ENCODE measurements at regions not wholly inside any gene's neighbourhood (a gene's known extent, or its start where the extent isn't known, plus 50 kb on each side); places are given as distances from the start of the nearest gene placed in this dataset.

- DNase-seq, result no peak
Observed at GRCh38 chrX:69362354-69362753, 141.8 kb upstream of the NALF2 start.

GRCh38 chrX:69361311-69361845 is 142.7 kb upstream of the NALF2 start:
- DNase-seq, result no peak

GRCh38 chrX:69357317-69357716 is 146.8 kb upstream of the NALF2 start:
- DNase-seq, result no peak

GRCh38 chrX:69324851-69325250 is 159.6 kb upstream of the PJA1 start:
- DNase-seq, result no peak

- DNase-seq, result no peak
Observed at GRCh38 chrX:69323786-69324720, 158.8 kb upstream of the PJA1 start.

- DNase-seq, result no peak
Observed at GRCh38 chrX:69321789-69322188, 156.5 kb upstream of the PJA1 start.

- no peak for DNase-seq
Observed at GRCh38 chrX:69321006-69321655, 155.9 kb upstream of the PJA1 start.

GRCh38 chrX:69320116-69320515 is 154.9 kb upstream of the PJA1 start:
- DNase-seq, result no peak

GRCh38 chrX:69319376-69319775 is 154.1 kb upstream of the PJA1 start:
- no peak for DNase-seq

GRCh38 chrX:69318651-69319340 is 153.5 kb upstream of the PJA1 start:
- DNase-seq, result no peak

GRCh38 chrX:69317721-69318120 is 152.5 kb upstream of the PJA1 start:
- no peak for DNase-seq

- DNase-seq, result no peak
Observed at GRCh38 chrX:69314436-69315348, 149.4 kb upstream of the PJA1 start.

GRCh38 chrX:69313617-69314290 is 148.5 kb upstream of the PJA1 start:
- DNase-seq, result no peak

- no peak for DNase-seq
Observed at GRCh38 chrX:69311936-69312670, 146.8 kb upstream of the PJA1 start.

GRCh38 chrX:69309074-69309792 is 144.0 kb upstream of the PJA1 start:
- no peak for DNase-seq

- DNase-seq, result no peak
Observed at GRCh38 chrX:69307756-69308155, 142.5 kb upstream of the PJA1 start.

GRCh38 chrX:69307029-69307428 is 141.8 kb upstream of the PJA1 start:
- no peak for DNase-seq

GRCh38 chrX:69306063-69306404 is 140.8 kb upstream of the PJA1 start:
- DNase-seq, result no peak

GRCh38 chrX:69305333-69306062 is 140.2 kb upstream of the PJA1 start:
- no peak for DNase-seq

- DNase-seq, result no peak
Observed at GRCh38 chrX:69303231-69303630, 138.0 kb upstream of the PJA1 start.
